ENCODE measurements at regions not wholly inside any gene's neighbourhood (a gene's known extent, or its start where the extent isn't known, plus 50 kb on each side); places are given as distances from the start of the nearest gene placed in this dataset.

DNA sequence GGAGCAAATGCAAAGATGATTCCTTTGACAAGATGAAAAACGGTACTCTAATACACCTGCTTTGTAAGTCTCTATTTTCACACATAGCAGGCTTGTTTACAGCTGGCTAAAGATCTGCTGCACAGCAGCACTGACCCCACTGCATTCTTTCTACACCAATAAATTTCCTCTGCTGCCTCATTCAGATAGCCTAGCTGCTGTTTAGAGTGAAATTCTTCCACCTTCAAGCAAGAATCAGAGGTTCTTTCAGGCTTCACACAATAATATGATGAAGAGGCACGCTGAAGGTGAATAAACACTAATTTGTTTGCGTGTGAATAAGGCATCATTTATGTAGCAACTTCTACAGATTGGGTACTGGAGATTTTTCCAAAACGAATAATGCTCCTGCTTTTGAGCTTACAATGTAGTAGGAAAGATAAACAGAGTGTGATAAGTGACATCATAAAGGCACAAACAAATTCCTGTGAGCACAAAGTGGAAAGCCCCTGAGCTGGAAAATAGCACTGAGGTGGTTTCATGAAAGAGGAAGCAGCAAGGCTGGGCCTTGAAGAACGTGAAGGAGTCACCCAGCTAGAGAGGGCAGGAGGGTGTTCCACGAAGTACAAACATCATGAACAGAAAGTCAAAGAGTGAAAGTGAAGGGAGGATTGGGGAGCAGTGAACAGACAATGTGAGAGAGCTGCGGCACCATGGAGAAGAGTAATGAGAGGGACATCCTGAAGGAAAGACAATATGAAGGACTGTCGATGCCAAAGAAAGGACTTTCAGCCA lies 543.4 kb downstream of the CD83 start:
- peak in 1 of 2 donors; percentile 8 for DNase-seq (ENCODE audit: low read depth in 2 of 2)

DNA sequence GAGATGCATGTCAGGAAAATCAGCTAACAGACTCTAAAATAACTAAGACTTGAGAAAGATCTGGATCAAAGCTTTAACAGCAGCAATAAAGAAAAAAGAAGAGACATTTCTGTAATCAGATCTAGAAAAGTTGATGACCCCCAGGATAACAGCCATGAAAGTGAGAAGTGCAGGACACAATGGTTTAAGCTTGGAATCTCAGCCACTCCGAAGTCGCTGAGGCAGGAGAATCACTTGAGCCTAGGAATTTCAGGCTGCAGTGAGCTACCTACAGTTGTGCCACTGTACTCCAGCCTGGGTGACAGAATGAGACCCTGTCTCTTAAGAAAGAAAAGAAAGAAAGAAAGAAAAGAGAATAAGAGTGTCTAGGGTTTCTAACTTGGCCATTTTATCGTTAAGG lies 544.1 kb downstream of the CD83 start:
- no peak for DNase-seq (ENCODE audit: low read depth in 2 of 2)

DNA sequence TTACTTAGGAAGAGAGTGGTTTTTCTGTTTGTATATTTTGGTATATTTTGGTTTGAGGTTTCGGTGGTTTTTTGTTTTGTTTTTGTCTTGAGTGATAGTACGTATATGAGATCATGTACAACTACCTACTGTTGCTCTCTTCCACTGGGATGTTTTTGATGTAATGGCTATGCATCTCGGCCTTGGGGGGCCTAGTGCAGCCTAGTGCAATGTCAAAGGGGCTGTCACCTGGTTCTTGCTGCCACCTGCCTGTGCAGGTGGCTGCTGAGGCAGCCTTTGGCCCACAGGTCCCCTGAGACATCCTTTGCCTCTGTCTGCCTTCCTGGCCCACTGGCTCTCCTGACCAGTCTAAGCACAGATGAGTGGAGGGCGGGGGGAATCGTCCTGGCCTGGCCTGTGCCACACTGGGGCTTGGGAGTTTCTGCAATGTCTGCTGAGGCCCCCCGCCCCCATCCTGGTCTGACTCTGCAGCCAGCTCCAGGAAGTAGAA lies 546.6 kb downstream of the CD83 start:
- no peak for DNase-seq (ENCODE audit: low read depth in 2 of 2)

DNA sequence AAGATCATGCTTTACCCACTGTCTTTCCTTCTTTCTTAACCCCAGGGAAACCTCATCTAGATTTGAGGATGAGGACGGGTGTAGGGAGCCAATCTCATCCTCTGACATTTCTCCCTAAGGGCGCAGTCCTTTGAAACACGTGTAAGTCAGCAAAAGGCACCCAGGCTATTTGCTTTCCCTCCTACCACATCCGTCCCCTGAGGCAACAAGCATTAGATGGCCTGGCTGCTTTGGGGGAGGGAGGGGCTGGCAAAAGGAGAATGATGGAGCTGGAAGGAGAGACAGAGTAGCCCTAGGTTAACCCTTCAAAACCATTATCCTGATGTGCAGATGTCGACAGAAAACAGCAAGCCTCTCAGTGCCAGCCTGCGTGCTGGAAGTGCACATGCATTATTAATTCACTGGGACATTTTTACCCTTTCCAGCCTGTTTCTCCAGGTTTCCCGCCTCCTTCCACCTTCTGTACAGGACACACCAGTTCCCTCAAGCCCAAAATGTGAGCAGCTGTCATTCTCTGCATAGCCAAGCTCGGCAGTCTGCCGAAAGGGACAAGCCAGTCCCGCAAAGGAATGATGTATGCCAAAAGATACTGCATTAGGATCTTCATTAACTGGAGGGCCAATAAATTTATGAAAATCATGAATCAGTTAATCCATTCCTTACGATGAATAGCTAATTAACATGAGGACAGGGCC lies 547.2 kb downstream of the CD83 start:
- DNase-seq (ENCODE audit: low read depth in 2 of 2) = no peak

DNA sequence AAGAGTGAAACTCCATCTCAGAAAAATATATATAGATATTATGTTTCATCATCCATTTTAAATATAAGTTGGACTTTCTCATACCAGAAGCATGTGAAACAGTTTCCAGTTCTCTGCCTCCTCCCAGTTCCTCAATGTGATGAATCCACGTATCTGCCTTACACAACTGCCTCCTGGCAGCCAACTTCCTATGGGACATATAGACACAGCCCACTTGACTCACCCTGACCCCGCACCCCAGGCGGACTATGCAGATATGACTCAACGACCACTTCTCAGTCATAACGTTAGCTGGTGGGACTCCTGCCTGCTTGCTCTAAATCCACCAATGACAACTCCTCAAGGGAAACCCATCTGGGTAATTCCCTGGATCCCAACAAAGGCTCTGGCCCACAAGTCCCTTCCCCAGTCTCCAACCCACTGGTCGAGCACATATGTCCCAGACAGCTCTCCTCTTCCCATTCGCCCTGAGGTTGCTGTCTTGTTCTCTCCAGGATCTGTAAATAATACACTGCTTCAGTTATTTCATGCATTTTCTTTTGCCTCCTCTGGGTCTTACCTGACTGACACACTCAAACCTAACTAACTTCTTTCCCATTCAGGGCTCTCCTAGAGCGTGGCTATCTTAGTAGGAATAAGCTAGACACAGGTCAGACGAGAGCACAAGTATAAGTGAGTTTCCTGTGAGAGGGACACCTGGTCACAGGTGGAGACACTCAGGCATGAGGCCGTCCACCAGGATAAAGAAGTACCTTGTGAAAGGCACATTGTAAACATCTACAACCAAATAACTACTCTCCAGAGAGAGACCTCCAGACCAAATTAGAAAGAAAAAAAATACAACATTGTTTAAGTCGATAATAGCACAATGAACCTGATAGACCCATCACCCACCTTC lies 548.5 kb downstream of the CD83 start:
- DNase-seq (ENCODE audit: low read depth in 2 of 2) = no peak

DNA sequence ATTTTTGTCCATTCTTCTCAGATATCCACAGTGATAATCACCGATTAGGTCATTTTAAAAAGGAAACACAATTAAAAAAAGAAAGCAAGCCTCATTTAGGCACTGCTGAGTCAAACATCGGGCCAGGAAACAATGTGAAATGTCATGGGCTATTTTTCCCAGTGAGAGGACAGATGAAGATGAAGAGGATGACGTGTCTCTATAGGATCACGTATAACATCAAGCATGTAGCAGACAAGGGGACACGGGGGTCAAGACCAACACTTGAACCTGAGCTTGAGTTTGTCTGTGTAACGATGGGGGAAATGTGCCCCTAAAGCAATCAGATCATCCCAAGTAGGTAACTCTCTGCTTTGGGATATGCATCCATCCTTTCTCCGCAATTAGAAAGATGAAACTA lies 553.2 kb downstream of the CD83 start:
- DNase-seq (ENCODE audit: low read depth in 2 of 2) = no peak

DNA sequence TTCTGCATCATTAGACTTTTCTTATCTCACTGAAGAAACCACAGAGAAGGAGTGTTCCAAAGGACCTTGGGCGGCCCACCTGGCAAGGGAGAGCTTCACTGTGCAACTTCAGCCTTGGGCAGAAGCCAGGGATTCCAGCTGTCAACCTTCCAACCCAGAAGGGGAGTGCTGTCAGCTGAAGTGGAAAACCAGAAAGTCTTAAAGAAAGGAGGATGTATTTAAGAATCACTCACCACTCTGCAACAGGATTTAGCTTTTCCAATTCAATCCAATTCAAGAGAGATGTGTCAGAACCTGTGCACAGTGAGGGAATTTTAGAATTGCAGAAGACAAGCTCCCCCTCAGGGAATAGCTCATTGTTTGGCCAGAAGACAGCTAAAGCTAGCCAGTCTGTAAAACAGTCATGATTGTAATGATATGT lies 553.7 kb downstream of the CD83 start:
- DNase-seq (ENCODE audit: low read depth in 2 of 2) = no peak

DNA sequence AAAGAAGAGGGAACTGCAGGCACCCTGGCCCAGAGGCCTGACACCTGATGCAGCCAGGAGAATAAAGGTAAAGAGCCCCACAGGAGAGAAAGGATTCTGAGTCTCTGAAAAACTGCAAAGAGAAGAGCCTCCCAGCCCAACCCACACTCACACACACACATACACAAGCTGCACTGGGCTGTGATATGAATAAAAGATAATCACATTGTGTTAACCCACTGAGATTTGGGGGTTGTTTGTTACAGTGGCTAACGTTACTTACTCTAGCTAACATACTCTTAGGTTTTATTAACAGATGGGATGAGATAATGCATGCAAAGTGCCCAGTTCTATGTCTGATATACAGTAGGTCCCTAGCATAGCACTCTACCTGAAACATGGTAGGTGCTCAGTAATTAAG lies 554.4 kb downstream of the CD83 start:
- DNase-seq (ENCODE audit: low read depth in 2 of 2) = no peak

DNA sequence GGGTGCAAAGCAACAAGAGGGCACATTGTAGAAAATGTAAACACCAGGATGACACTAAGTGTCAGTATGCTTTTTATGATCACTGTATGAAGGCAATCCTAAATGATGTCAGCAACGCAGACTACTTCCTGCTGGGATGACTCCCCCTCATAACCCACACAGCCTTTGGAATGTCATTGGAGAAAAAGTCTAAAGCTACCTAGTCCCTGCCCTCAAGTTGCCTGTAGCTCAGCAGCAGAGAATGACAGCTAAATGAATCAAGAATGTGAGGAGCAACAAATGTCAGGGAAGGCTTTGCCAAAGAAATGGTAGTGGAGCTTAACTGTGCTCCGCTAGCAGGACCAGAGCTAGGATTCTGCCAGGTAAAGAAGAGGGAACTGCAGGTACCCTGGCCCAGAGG lies 555.6 kb downstream of the CD83 start:
- no peak for DNase-seq (ENCODE audit: low read depth in 2 of 2)

DNA sequence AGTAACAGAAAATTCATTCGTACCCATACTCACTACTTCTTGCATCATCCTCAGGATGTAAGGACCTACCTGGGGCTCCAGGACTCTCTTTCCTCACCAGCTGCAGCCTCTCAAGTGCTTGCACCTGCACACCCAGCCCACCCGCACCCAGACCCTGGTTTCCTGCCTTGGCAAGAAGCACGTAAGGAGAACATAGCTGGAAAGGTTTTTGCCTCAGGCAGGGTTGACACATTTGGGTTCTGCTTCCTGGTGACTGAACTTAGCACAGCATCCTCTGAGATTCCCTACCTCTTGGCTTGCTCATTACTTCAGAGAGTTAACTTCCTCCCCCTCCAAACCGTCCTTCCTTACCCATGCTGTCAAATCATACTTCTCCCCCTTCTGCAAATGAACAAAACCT lies 556.9 kb downstream of the CD83 start:
- no peak for DNase-seq (ENCODE audit: low read depth in 2 of 2)

DNA sequence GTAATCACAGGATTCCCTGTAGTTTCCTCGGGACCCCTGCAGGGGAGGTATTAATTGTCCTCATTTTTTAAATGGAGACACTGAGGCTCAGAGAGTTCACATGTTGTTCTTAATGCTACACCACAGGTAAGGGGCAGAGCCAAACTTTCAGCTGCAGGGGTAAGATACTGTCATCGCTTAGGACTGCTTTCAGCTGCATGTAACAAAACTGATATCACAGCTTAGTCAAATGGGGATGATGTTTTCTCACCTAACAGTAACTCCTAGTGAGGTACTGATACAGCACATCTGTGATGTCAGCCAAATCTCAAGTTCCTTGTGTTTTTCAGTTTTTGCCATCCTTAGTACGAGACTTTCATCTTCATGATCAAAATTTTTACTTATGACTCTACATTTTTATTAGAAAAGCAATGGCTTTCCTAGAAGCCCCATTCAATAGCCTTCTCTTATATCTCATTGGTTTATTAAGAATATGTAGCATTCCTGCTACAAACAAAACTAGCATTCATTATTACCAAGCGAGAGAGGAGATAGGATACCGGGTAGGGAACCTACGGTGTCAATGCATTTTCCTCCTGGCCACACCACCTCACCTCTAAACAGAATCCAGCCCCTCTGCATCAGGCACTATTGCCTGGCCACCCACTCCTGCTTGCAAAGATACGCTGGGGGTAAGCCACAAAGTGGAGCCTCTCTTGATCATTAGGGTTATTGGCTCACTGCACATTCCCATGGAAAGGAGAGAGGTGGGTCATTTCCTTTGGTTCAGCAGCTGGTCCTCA lies 557.5 kb downstream of the CD83 start:
- no peak for DNase-seq (ENCODE audit: low read depth in 2 of 2)

DNA sequence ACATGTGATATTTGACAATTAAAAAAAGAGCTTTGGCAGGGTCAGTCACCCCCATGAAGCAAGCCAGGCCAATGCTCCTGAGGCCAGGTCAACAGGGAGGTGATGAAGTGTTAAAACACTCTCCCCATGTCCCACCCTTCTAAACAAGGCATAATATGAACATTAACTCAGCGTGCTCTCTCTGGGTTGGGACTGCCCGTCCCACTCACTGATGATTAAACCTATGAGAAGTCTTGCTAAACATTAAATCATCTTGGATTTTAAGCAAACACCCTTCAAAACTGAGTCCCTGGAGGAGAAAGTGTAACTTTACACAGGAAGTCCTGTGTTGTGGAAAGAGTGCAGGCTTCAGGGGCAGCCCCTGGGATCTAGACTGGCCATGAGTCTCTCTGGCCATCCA lies 558.5 kb downstream of the CD83 start:
- no peak for DNase-seq (ENCODE audit: low read depth in 2 of 2)

DNA sequence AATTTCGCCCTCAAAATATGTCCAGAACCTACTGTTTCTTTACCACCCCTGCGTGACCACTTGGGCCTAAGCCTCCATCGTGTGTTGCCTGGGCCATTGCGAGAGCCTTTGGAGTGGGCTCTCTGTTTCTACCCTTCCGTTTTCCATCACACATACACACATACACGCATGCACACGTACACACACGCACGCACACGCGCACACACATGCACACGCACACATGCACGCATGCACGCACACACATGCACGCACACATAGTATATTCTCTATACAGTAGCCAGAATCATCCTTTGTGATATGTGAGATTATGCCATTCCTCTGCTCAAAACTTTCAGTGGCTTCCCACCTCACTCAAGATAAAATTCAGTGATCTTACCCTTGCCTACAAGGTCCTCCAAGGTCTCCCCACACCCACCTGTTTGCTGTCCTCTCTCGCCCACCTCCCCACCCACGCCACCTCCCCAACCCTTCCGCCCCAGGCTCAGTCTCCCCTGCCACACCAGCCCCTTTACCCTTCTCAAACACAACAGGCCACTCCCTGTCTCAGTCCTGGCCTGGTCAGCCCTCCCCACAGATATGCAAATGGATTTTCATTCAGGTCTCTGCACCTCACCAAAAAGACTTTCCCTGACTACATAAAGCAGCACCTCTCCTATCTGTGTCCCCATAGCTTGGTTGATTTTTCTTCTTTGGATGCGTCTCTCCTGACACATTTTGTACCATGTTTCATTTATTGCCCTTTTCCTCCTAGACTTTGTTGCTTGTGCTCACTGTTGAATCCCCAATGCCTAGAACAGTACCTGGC lies 559.6 kb downstream of the CD83 start:
- DNase-seq (ENCODE audit: low read depth in 2 of 2) = no peak

DNA sequence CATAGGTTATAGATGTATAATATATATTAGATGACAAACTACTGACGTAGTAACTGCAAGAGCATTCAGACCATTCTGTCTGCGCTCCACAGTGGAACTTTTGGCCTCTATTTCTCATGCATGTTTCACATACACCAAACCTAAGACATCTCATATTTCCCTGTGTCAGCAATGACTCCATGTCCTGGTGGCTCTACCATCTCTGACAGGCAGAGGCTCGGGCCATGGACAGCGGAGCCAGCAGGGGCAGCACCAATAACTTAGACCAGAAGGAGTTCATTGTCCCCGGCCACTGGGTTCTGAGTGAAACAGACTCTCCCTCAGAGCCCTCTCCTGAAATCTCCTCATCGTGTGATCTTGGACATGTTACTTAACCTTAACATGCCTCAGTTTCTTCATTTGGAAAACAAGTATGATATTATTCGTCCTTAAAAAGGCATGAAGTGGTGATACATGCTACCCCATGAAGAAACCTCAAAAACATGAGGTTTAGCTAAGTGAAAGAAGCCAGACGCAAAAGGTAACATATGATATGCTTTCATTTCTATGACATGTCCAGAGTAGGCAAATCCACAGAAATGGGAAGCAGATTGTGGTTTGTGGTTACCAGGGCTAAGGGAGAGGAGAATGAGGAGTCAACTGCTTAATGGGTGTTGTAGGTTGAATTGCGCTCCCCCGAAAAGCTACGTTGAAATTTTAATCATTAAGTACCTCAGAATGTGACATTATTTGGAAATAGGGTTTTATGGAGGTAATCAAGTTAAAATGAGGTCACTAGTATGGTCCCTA lies 564.0 kb upstream of the JARID2 start:
- no peak for DNase-seq (ENCODE audit: low read depth in 2 of 2)

DNA sequence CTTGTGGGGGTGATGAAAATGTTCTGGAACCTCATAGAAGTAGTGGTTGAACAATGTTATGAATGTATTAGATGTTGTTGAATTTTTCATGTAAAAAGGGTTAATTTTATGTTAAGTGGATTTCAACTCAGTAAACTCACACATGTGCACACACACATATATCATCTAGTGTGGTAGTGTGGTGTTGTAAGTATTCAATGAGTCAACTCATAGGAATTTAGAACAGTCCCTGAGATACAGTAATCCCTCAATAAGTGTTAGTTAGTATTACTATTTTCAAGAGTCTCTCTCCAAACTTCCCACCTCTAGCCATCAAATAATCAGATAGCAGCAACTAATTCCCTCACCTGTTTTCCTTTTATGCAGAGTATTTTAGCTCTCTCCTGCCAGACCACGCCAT lies 563.1 kb upstream of the JARID2 start:
- DNase-seq (ENCODE audit: low read depth in 2 of 2) = no peak

DNA sequence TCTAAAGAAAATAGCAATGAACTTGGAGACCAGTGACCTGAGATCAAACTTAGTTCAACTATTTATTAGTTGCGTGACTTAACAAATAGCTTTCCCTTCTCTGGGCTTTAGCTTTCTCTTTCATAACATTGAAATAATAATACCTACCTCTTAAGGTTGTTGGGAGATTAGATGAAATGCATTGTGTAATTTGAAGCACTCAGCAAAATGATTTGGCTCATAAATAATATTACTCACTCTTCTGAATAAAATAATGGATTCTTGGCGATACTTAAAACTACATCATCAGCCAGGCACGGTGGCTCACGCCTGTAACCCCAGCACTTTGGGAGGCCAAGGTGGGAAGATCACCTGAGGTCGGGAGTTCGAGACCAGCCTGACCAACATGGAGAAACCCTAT lies 556.2 kb upstream of the JARID2 start:
- no peak for DNase-seq (ENCODE audit: low read depth in 2 of 2)

DNA sequence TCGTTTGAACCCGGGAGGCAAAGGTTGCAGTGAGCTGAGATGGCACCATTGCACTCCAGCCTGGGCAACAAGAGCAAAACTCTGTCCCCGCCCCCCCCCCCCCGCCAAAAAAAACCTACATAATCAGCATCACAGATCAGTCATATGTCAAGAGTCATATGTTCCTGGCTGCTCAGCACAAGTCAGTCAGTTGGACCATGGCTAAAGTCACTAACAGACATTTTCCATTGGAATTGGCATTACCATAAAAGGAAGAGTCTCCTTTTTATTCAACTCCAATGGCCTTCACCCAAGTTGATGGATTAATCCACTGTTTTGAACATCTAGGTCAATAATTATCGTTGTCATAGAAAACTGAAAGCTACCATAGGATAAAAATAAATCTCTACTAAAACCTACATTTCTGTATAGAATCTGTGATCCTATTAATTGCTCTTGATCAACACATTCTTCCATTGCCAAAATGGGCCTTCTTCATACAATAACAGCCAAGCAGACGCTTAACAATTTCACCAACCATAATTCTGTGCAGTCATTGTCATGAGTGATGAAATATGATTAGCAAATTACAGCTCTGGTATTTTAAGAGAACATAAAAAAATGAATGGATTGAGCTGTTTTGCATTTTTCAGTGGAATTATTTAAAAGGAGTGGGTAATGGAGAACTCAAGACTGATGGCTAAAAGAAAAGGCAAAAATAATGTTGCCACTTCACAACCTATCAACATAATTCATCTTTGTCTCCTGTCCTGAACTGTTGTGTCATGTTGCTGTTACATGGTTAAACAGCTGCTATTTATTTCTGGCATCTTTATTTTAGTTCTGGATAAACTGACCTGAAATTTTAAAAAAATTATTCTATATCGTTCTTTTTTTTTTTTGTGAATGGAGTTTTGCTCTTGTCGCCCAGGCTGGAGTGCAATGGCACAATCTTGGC lies 555.5 kb upstream of the JARID2 start:
- DNase-seq (ENCODE audit: low read depth in 2 of 2) = no peak

DNA sequence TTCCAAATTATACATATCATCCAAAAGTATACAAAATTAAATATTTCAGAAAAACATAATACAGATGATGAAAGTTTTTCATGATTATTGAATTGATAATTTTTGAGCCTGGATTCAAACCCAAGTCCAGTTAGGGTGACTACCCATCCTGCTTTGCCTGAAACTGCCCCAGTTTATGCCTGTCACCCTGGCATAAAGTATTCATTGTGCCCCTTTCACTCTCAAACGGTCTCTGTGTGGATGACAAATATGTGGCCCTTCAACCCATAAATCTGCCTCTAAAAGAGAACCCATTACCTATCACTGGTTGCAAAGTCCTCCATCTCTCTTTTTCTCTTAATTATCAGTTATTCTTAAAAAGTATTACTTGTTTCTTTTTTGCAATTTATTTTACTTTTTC lies 553.7 kb upstream of the JARID2 start:
- no peak for DNase-seq (ENCODE audit: low read depth in 2 of 2)

All from stimulated activated CD4-positive, alpha-beta T cell treated with anti-CD3 and anti-CD28 coated beads, Interleukin-1b, Interleukin-23, amount 100 ng/mL, for 1 hour (primary cell).